Epithelial cell of esophagus (primary cell): ENCODE measurements at regions not wholly inside any gene's neighbourhood (a gene's known extent, or its start where the extent isn't known, plus 50 kb on each side); places are given as distances from the start of the nearest gene placed in this dataset.

Source experiments
- DNase-seq: peaks from one replicate; pipeline ENCODE4 v3.0.0; 2010; ENCODE audit warnings: low read depth
- H3K4me3 ChIP-seq: 2 replicates; pipeline ENCODE4 v1.5.1; 2011; ENCODE audit warnings: mild to moderate bottlenecking, low read length, control low read depth
- TF ChIP-seq, protein P1 (sequence below): IDR thresholded peaks from 2 replicates; pipeline ENCODE4 v1.5.1; 2011; ENCODE audit warnings: low read depth, mild to moderate bottlenecking, low read length, control low read depth, inconsistent platforms; ENCODE audit not compliant: insufficient read depth; ENCODE audit errors: missing control alignments

DNA sequence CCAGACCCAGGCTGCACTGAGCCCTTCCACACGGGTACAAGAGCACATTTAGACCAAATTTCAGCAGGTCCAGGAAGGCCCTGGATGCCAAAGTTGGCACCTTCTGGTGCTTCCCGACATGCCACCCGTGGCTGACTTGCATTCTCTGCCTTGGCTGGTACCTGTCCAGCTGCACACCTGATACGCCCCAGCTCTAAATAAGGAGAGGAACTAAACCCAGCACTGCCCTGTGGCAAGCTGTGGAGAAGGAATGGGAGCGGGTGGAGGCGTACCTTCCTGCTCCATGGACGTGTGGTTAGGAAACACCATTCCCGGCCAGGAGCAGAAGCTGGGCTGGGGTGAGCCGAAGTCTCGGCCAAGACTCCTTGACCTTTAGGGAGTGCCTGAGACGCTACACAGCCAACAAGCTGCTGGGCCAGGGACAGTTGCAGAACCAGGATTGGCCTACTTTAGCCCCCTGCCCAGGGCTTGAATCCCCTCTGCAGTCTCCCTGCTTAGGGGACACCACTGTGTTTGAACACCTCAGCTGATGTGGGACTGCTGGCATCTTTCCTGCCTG, 86.5 kb upstream of the TAF1B start:
- H3K4me3 ChIP-seq = no peak overlapping the region
- peak; percentile 32 for DNase-seq
- TF ChIP-seq, protein P1, sequence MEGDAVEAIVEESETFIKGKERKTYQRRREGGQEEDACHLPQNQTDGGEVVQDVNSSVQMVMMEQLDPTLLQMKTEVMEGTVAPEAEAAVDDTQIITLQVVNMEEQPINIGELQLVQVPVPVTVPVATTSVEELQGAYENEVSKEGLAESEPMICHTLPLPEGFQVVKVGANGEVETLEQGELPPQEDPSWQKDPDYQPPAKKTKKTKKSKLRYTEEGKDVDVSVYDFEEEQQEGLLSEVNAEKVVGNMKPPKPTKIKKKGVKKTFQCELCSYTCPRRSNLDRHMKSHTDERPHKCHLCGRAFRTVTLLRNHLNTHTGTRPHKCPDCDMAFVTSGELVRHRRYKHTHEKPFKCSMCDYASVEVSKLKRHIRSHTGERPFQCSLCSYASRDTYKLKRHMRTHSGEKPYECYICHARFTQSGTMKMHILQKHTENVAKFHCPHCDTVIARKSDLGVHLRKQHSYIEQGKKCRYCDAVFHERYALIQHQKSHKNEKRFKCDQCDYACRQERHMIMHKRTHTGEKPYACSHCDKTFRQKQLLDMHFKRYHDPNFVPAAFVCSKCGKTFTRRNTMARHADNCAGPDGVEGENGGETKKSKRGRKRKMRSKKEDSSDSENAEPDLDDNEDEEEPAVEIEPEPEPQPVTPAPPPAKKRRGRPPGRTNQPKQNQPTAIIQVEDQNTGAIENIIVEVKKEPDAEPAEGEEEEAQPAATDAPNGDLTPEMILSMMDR = no peak

DNA sequence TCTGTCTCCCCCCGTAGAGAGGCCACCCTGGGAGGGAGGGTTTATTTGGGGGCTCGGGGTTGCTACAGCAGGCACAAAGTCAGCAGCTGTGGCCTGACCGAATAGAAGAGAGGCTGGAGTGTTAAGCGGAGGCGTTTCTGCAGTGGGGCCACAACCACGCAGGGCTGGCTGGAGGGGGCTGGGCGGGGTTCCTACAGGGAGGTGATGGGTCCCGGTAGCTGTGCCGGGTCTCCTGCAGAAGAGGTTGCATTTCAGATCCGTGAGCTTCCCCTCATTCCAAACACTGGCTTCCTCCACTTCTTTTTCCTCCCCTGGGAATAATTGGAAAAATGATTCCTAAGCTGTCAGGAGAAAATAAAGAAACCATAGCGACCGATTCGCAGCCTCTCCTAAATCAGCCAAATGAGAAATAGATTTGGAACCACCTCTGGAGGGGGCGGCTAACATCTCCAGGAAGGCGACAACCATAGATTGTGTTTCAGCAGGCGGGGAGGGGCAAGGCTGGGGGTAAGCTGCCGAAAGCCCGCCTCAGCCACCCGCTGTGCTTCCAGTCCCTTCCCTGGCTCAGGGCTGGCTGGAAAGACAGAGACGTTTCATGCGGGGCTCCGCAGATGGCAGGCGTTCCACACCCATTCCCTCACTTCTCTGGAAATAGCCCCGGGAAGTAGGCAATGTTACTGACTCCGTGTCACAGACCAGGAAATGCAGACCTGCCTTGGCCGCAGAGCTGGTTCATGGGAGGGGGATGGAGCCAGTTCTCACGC, 85.6 kb upstream of the TAF1B start:
- TF ChIP-seq, protein P1 = no peak
- peak; percentile 51 for DNase-seq
- H3K4me3 ChIP-seq = no peak overlapping the region

DNA sequence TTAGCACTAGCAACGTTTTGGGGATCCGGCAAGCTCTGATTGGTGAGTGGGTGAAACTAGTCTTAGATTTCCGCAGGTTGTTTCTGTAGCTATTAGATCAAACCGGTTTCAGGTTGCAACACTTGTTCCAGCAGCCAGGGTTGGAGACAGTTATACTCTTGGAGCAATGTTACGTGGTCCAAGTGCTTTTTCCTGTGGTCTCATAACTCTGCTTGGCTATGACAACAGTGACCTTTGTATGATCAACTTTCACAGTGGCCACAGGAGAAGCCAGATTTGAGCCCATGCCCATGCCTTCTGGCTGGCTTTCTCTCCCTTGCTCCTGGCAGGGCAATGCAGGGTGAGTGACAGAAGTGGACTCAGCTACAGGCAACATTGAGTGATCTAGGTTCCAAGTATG, 84.5 kb upstream of the TAF1B start:
- DNase-seq = peak; percentile 73
- no peak overlapping the region for H3K4me3 ChIP-seq
- TF ChIP-seq, protein P1 = no peak

DNA sequence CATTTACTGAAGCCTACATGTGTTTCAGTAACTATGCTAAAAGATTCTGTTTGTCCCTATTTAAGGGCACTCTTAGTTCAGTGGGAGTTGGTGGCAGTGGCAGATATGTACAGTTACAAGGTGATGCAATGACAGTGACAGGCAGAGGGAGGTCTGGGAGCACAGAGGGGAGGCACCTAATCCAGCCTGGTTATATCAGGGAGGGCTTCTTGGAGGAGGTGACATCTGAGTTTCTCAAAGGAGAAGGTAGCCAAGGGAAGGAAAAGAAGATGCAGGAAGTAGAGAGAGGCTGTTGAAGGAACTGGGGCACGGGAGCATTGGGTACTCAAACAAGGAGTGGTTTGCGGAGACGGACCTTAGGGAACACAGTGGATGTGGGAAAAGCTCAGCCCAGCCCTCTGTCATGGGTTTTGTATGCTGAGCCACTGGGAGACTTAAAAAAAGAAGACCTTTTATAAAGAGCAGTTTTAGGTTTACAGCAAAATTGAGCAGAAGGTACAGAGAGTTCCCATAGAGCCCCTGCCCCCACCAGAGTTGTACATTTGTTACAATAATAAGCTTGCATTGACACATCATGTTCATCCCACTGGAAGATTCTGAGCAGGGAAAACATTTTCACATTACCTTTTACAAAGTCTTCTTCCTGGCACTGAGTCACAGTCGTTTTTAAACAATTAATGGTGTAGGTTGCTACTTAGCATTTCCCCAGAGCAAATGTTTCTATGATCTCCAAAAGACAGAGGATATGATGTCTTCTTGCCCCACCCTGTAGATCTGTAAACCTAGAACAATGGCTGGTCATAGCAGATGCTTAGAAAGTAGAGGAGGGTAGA, 83.0 kb upstream of the TAF1B start:
- H3K4me3 ChIP-seq = no peak overlapping the region
- peak; percentile 40 for DNase-seq
- TF ChIP-seq, protein P1 = no peak

- TF ChIP-seq, protein P1 = no peak
- DNase-seq = no peak
- H3K4me3 ChIP-seq = no peak overlapping the region
These were observed 82.4 kb upstream of the TAF1B start for GRCh38 chr2:9760902-9761228.

GRCh38 chr2:9761577-9761976, 81.7 kb upstream of the TAF1B start:
- TF ChIP-seq, protein P1 = no peak
- DNase-seq = no peak
- H3K4me3 ChIP-seq = no peak overlapping the region
